Thymus (tissue), 11 donors: ENCODE measurements at regions not wholly inside any gene's neighbourhood (a gene's known extent, or its start where the extent isn't known, plus 50 kb on each side); places are given as distances from the start of the nearest gene placed in this dataset.
"Not testable (repeated sequence)": the region's sequence is repeated elsewhere in the genome, so short reads cannot be mapped to it uniquely, and the experiment has no call there.

ENCODE experiments used
- DNase-seq, 9 donors: peaks; one replicate each; pipeline ENCODE4 v3.0.0-alpha.2; 2013; ENCODE audit warnings: low spot score in 9 of 9, low read depth in 6 of 9, missing footprints in 1 of 9
- H3K27ac ChIP-seq, 2 donors: one replicate each; pipeline ENCODE4 v1.5.1; 2013; ENCODE audit warnings: control low read depth in 1 of 2, low read depth in 1 of 2, low read length in 1 of 2, mild to moderate bottlenecking in 1 of 2, moderate library complexity in 1 of 2
- H3K27me3 ChIP-seq, 2 donors: one replicate each; pipeline ENCODE4 v1.5.1; 2013; ENCODE audit warnings: low read length in 1 of 2; ENCODE audit not compliant: control insufficient read depth in 2 of 2, insufficient read depth in 1 of 2
- H3K36me3 ChIP-seq, 2 donors: one replicate each; pipeline ENCODE4 v1.5.1; 2013; ENCODE audit warnings: low read length in 1 of 2, mild to moderate bottlenecking in 1 of 2, moderate library complexity in 1 of 2; ENCODE audit not compliant: control insufficient read depth in 2 of 2, insufficient read depth in 2 of 2
- H3K4me1 ChIP-seq, 2 donors: one replicate each; pipeline ENCODE4 v1.5.1; 2013; ENCODE audit warnings: low read length in 2 of 2; ENCODE audit not compliant: control insufficient read depth in 2 of 2, insufficient read depth in 2 of 2
- H3K4me3 ChIP-seq, 2 donors: one replicate each; pipeline ENCODE4 v1.5.1; 2013; ENCODE audit warnings: low read length in 2 of 2, control low read depth in 1 of 2, mild to moderate bottlenecking in 1 of 2
- H3K9me3 ChIP-seq, 2 donors: one replicate each; pipeline ENCODE4 v1.5.1; 2013; ENCODE audit warnings: low read length in 1 of 2, mild to moderate bottlenecking in 1 of 2; ENCODE audit not compliant: control insufficient read depth in 2 of 2, insufficient read depth in 1 of 2
- WGBS: extraction: QIAGEN DNeasy Blood & Tissue Kit; methylation state at CpG from one replicate; pipeline ENCODE4 v1.1.7; 2013; 5-methylcytosine and 5-hydroxymethylcytosine counted together
- donor health status: healthy.

- H3K27me3 ChIP-seq = no peaks in the 10 kb centered on the region
- no peaks in the 10 kb centered on the region for H3K4me1 ChIP-seq
- H3K27ac ChIP-seq = no peak overlapping the region
- no peaks in the 10 kb centered on the region for H3K36me3 ChIP-seq
- DNase-seq = no peak
- no peaks in the 10 kb centered on the region for H3K9me3 ChIP-seq
- WGBS = 96% methylated on average over 1 of the region's 1 CpG
- H3K4me3 ChIP-seq = no peak overlapping the region
Measured at GRCh38 chr15:81835731-81836130, 210.1 kb downstream of the MEX3B start.

- Histone ChIP-seq H3K27ac (no peak overlapping the region), H3K36me3 (no peaks in the 10 kb centered on the region), H3K9me3 (no peaks in the 10 kb centered on the region), H3K4me3 (no peak overlapping the region), H3K27me3 (no peaks in the 10 kb centered on the region), H3K4me1 (no peaks in the 10 kb centered on the region)
- no peak for DNase-seq
- WGBS = 93% methylated on average over 1 of the region's 1 CpG
Measured at GRCh38 chr15:81830520-81830919, 215.3 kb downstream of the MEX3B start.

GRCh38 chr15:81829918-81830317, 215.9 kb downstream of the MEX3B start:
- no peak overlapping the region for H3K27ac ChIP-seq
- no peaks in the 10 kb centered on the region for H3K9me3 ChIP-seq
- H3K4me1 ChIP-seq = no peaks in the 10 kb centered on the region
- no peak for DNase-seq
- H3K4me3 ChIP-seq = no peak overlapping the region
- 96% methylated on average over 4 of the region's 4 CpGs for WGBS
- H3K36me3 ChIP-seq = no peaks in the 10 kb centered on the region
- H3K27me3 ChIP-seq = no peaks in the 10 kb centered on the region

GRCh38 chr15:81828135-81828534, 217.7 kb downstream of the MEX3B start:
- Histone ChIP-seq H3K27me3 (no peaks in the 10 kb centered on the region), H3K9me3 (no peaks in the 10 kb centered on the region), H3K36me3 (no peaks in the 10 kb centered on the region), H3K27ac (no peak overlapping the region), H3K4me3 (no peak overlapping the region), H3K4me1 (no peaks in the 10 kb centered on the region)
- DNase-seq = no peak

GRCh38 chr15:81825136-81825535, 220.7 kb downstream of the MEX3B start:
- no peaks in the 10 kb centered on the region for H3K36me3 ChIP-seq
- DNase-seq = no peak
- no peak overlapping the region for H3K27ac ChIP-seq
- H3K9me3 ChIP-seq = no peaks in the 10 kb centered on the region
- H3K4me3 ChIP-seq = no peak overlapping the region
- no peaks in the 10 kb centered on the region for H3K27me3 ChIP-seq
- H3K4me1 ChIP-seq = no peaks in the 10 kb centered on the region
- 70% methylated on average over 2 of the region's 2 CpGs for WGBS

- WGBS = 94% methylated on average over 1 of the region's 1 CpG
- not testable (repeated sequence) for H3K36me3 ChIP-seq
Measured at GRCh38 chr15:81822587-81822986, 223.2 kb downstream of the MEX3B start.

GRCh38 chr15:81819924-81820635, 225.7 kb downstream of the MEX3B start:
- WGBS = 85% methylated on average over 5 of the region's 5 CpGs
- Histone ChIP-seq H3K4me3 (no peak overlapping the region), H3K9me3 (no peaks in the 10 kb centered on the region), H3K27me3 (no peaks in the 10 kb centered on the region), H3K27ac (no peak overlapping the region), H3K36me3 (no peaks in the 10 kb centered on the region), H3K4me1 (no peaks in the 10 kb centered on the region)
- no peak for DNase-seq

More at GRCh38 chr15:81822587-81822986, 223.2 kb downstream of the MEX3B start:
- not testable (repeated sequence) for H3K27me3 ChIP-seq, H3K27ac ChIP-seq, DNase-seq, H3K4me3 ChIP-seq, H3K9me3 ChIP-seq, H3K4me1 ChIP-seq

GRCh38 chr15:81814882-81815455, 230.8 kb downstream of the MEX3B start:
- H3K27ac ChIP-seq = no peak overlapping the region
- DNase-seq = no peak
- H3K27me3 ChIP-seq = no peaks in the 10 kb centered on the region
- H3K4me3 ChIP-seq = no peak overlapping the region
- H3K4me1 ChIP-seq = no peaks in the 10 kb centered on the region
- H3K36me3 ChIP-seq = no peaks in the 10 kb centered on the region
- WGBS = 98% methylated on average over 7 of the region's 7 CpGs
- H3K9me3 ChIP-seq = no peaks in the 10 kb centered on the region

GRCh38 chr15:81813215-81813614, 232.6 kb downstream of the MEX3B start:
- H3K4me1 ChIP-seq = no peaks in the 10 kb centered on the region
- 71% methylated on average over 3 of the region's 3 CpGs for WGBS

More at GRCh38 chr15:81813215-81813614, 232.6 kb downstream of the MEX3B start:
- DNase-seq = no peak
- Histone ChIP-seq H3K27ac (no peak overlapping the region), H3K9me3 (no peaks in the 10 kb centered on the region), H3K27me3 (no peaks in the 10 kb centered on the region), H3K36me3 (no peaks in the 10 kb centered on the region), H3K4me3 (no peak overlapping the region)
